Gastrocnemius medialis (tissue), 4 donors: ENCODE measurements at regions not wholly inside any gene's neighbourhood (a gene's known extent, or its start where the extent isn't known, plus 50 kb on each side); places are given as distances from the start of the nearest gene placed in this dataset.

Experiments used
- CTCF ChIP-seq, 5 experiments: fragments of 450-650 bp in 3 of 5; fragments of 200-600 bp in 2 of 5; sonication (generic) in 2 of 5; IDR thresholded peaks in 4 of 5; conservative IDR thresholded peaks in 1 of 5; 1 replicate in 4 of 5; 2 replicates in 1 of 5; pipeline ENCODE4 v1.5.1; 2016 to 2019; ENCODE audit warnings: antibody characterized with exemption in 5 of 5, mild to moderate bottlenecking in 3 of 5, moderate library complexity in 3 of 5
- POLR2A ChIP-seq, 2 donors: fragments of 450-650 bp; IDR thresholded peaks; one replicate each; pipeline ENCODE4 v1.6.1; 2017; ENCODE audit warnings: antibody characterized with exemption in 2 of 2, mild to moderate bottlenecking in 2 of 2, moderate library complexity in 2 of 2

- TF ChIP-seq CTCF (IDR thresholded peaks at IDR 0.05 in 4 of 5, conservative IDR thresholded peaks at IDR 0.05 in 1 of 5): no peak
- no peak for TF ChIP-seq POLR2A (IDR thresholded peaks at IDR 0.05)
Measured at GRCh38 chrX:4622486-4623167, 909.2 kb upstream of the PRKX start.
